Glutamatergic neuron (in vitro differentiated cells): ENCODE measurements at regions not wholly inside any gene's neighbourhood (a gene's known extent, or its start where the extent isn't known, plus 50 kb on each side); places are given as distances from the start of the nearest gene placed in this dataset.

Source experiments
- DNase-seq: peaks from one replicate; pipeline ENCODE4 v3.0.0; 2022
- H3K27ac Mint-ChIP-seq: one replicate; pipeline ENCODE4 v1.8.0; 2020; ENCODE audit warnings: mild to moderate bottlenecking, mixed read lengths, inconsistent platforms; ENCODE audit not compliant: unreplicated experiment
- H3K27me3 Mint-ChIP-seq: one replicate; pipeline ENCODE4 v1.8.0; 2020; ENCODE audit warnings: mild to moderate bottlenecking, moderate library complexity, mixed read lengths, inconsistent platforms; ENCODE audit not compliant: unreplicated experiment
- H3K36me3 Mint-ChIP-seq: one replicate; pipeline ENCODE4 v1.8.0; 2020; ENCODE audit warnings: mild to moderate bottlenecking, mixed read lengths, inconsistent platforms; ENCODE audit not compliant: unreplicated experiment
- H3K4me1 Mint-ChIP-seq: one replicate; pipeline ENCODE4 v1.8.0; 2020; ENCODE audit warnings: mild to moderate bottlenecking, low read depth, mixed read lengths, inconsistent platforms; ENCODE audit not compliant: unreplicated experiment
- H3K4me3 Mint-ChIP-seq: one replicate; pipeline ENCODE4 v1.8.0; 2020; ENCODE audit warnings: mild to moderate bottlenecking, mixed read lengths, inconsistent platforms; ENCODE audit not compliant: unreplicated experiment
- H3K9me3 Mint-ChIP-seq: one replicate; pipeline ENCODE4 v1.8.0; 2020; ENCODE audit warnings: mild to moderate bottlenecking, moderate library complexity, mixed read lengths, inconsistent platforms; ENCODE audit not compliant: unreplicated experiment
- CTCF ChIP-seq: fragments of 200-600 bp; sonication (generic); IDR thresholded peaks from one replicate; pipeline ENCODE4 v1.5.0; 2021; ENCODE audit not compliant: partially characterized antibody, unreplicated experiment

GRCh38 chr9:84393266-84393950, 52.9 kb upstream of the SLC28A3 start:
- H3K9me3 Mint-ChIP-seq = no peaks in the 10 kb centered on the region
- no peak overlapping the region for H3K27ac Mint-ChIP-seq
- no peak for TF ChIP-seq CTCF
- H3K36me3 Mint-ChIP-seq = no peaks in the 10 kb centered on the region
- H3K4me3 Mint-ChIP-seq = no peak overlapping the region
- no peak for DNase-seq
- H3K4me1 Mint-ChIP-seq = peaks cover 3% of the 10 kb centered on the region
- H3K27me3 Mint-ChIP-seq = no peaks in the 10 kb centered on the region

- Mint-ChIP-seq H3K27ac (no peak overlapping the region), H3K9me3 (no peaks in the 10 kb centered on the region), H3K36me3 (no peaks in the 10 kb centered on the region), H3K4me1 (peaks cover 3% of the 10 kb centered on the region), H3K4me3 (no peak overlapping the region), H3K27me3 (no peaks in the 10 kb centered on the region)
- no peak for TF ChIP-seq CTCF
- DNase-seq = no peak
These were observed 53.5 kb upstream of the SLC28A3 start for GRCh38 chr9:84394036-84394435.

- TF ChIP-seq CTCF = peak; percentile 97
These were observed 56.7 kb upstream of the SLC28A3 start for GRCh38 chr9:84397151-84397728.

GRCh38 chr9:84397822-84398221, 57.3 kb upstream of the SLC28A3 start:
- Mint-ChIP-seq H3K9me3 (peaks cover 3% of the 10 kb centered on the region), H3K36me3 (no peaks in the 10 kb centered on the region), H3K27ac (no peak overlapping the region), H3K4me3 (no peak overlapping the region), H3K4me1 (peaks cover 3% of the 10 kb centered on the region), H3K27me3 (no peaks in the 10 kb centered on the region)
- TF ChIP-seq CTCF = no peak
- no peak for DNase-seq

More at GRCh38 chr9:84397151-84397728, 56.7 kb upstream of the SLC28A3 start:
- Mint-ChIP-seq H3K27ac (no peak overlapping the region), H3K27me3 (no peaks in the 10 kb centered on the region), H3K9me3 (peaks cover 3% of the 10 kb centered on the region), H3K4me3 (no peak overlapping the region), H3K4me1 (peaks cover 3% of the 10 kb centered on the region), H3K36me3 (no peaks in the 10 kb centered on the region)
- peak; percentile 80 for DNase-seq

- H3K4me1 Mint-ChIP-seq = peaks cover under 1% of the 10 kb centered on the region
- no peak overlapping the region for H3K27ac Mint-ChIP-seq
- H3K4me3 Mint-ChIP-seq = no peak overlapping the region
- H3K27me3 Mint-ChIP-seq = no peaks in the 10 kb centered on the region
- H3K36me3 Mint-ChIP-seq = peaks cover 4% of the 10 kb centered on the region
- H3K9me3 Mint-ChIP-seq = peaks cover 3% of the 10 kb centered on the region
- DNase-seq = no peak
- TF ChIP-seq CTCF = no peak
These were observed 62.0 kb upstream of the SLC28A3 start for GRCh38 chr9:84402517-84402916.
